HFFc6 (cell line): ENCODE measurements at regions not wholly inside any gene's neighbourhood (a gene's known extent, or its start where the extent isn't known, plus 50 kb on each side); places are given as distances from the start of the nearest gene placed in this dataset.

Experiments
- DNase-seq: peaks from one replicate; pipeline ENCODE4 v3.0.0-alpha.2; 2018
- H3K27ac Mint-ChIP-seq: 2 replicates; pipeline ENCODE4 v1.8.0; 2020; ENCODE audit warnings: mild to moderate bottlenecking, mixed read lengths
- H3K27me3 Mint-ChIP-seq: 2 replicates; pipeline ENCODE4 v1.8.0; 2021; ENCODE audit warnings: mild to moderate bottlenecking, moderate library complexity, mixed read lengths; ENCODE audit not compliant: insufficient read depth
- H3K36me3 Mint-ChIP-seq: 2 replicates; pipeline ENCODE4 v1.8.0; 2021; ENCODE audit warnings: low read depth, mixed read lengths
- H3K4me1 Mint-ChIP-seq: 2 replicates; pipeline ENCODE4 v1.8.0; 2020; ENCODE audit warnings: low read depth, mixed read lengths
- H3K4me3 Mint-ChIP-seq: 2 replicates; pipeline ENCODE4 v1.8.0; 2020; ENCODE audit warnings: mild to moderate bottlenecking, moderate library complexity, mixed read lengths
- H3K9me3 Mint-ChIP-seq: 2 replicates; pipeline ENCODE4 v1.8.0; 2020; ENCODE audit warnings: mild to moderate bottlenecking, mixed read lengths
- TF ChIP-seq, protein P1 (sequence below): fragments of 200-600 bp; sonication (generic); IDR thresholded peaks from 2 replicates; pipeline ENCODE4 v1.5.0; 2021; ENCODE audit warnings: antibody characterized with exemption, mild to moderate bottlenecking

GRCh38 chr10:130472236-130472635 is 336.0 kb downstream of the GLRX3 start:
- Mint-ChIP-seq H3K9me3 (peaks cover 88% of the 10 kb centered on the region), H3K4me1 (no peaks in the 10 kb centered on the region), H3K27me3 (peaks cover 2% of the 10 kb centered on the region; the same call in 1 of the 2 replicates), H3K36me3 (peaks cover 14% of the 10 kb centered on the region), H3K27ac (no peak overlapping the region), H3K4me3 (no peak overlapping the region)
- no peak for DNase-seq
- TF ChIP-seq, protein P1, sequence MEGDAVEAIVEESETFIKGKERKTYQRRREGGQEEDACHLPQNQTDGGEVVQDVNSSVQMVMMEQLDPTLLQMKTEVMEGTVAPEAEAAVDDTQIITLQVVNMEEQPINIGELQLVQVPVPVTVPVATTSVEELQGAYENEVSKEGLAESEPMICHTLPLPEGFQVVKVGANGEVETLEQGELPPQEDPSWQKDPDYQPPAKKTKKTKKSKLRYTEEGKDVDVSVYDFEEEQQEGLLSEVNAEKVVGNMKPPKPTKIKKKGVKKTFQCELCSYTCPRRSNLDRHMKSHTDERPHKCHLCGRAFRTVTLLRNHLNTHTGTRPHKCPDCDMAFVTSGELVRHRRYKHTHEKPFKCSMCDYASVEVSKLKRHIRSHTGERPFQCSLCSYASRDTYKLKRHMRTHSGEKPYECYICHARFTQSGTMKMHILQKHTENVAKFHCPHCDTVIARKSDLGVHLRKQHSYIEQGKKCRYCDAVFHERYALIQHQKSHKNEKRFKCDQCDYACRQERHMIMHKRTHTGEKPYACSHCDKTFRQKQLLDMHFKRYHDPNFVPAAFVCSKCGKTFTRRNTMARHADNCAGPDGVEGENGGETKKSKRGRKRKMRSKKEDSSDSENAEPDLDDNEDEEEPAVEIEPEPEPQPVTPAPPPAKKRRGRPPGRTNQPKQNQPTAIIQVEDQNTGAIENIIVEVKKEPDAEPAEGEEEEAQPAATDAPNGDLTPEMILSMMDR, result no peak

- peaks cover 77% of the 10 kb centered on the region for H3K9me3 Mint-ChIP-seq
- no peaks in the 10 kb centered on the region for H3K4me1 Mint-ChIP-seq
- DNase-seq, result no peak
- TF ChIP-seq, protein P1, result no peak
- H3K27me3 Mint-ChIP-seq, result peaks cover 1% of the 10 kb centered on the region; the same call in 1 of the 2 replicates
- peaks cover 8% of the 10 kb centered on the region for H3K36me3 Mint-ChIP-seq
- no peak overlapping the region for H3K4me3 Mint-ChIP-seq
- H3K27ac Mint-ChIP-seq, result no peak overlapping the region
These were observed 338.4 kb downstream of the GLRX3 start for GRCh38 chr10:130474591-130474990.

GRCh38 chr10:130477360-130477759 is 341.2 kb downstream of the GLRX3 start:
- DNase-seq, result no peak
- Mint-ChIP-seq H3K4me3 (no peak overlapping the region), H3K4me1 (no peaks in the 10 kb centered on the region), H3K27ac (no peak overlapping the region), H3K27me3 (no peaks in the 10 kb centered on the region), H3K9me3 (peaks cover 80% of the 10 kb centered on the region), H3K36me3 (peaks cover 5% of the 10 kb centered on the region)
- TF ChIP-seq, protein P1, result no peak

GRCh38 chr10:130479146-130479545 is 343.0 kb downstream of the GLRX3 start:
- Mint-ChIP-seq H3K27me3 (no peaks in the 10 kb centered on the region), H3K9me3 (peaks cover 63% of the 10 kb centered on the region), H3K36me3 (peaks cover 5% of the 10 kb centered on the region), H3K27ac (no peak overlapping the region), H3K4me1 (no peaks in the 10 kb centered on the region), H3K4me3 (no peak overlapping the region)
- TF ChIP-seq, protein P1, result no peak
- no peak for DNase-seq

DNA sequence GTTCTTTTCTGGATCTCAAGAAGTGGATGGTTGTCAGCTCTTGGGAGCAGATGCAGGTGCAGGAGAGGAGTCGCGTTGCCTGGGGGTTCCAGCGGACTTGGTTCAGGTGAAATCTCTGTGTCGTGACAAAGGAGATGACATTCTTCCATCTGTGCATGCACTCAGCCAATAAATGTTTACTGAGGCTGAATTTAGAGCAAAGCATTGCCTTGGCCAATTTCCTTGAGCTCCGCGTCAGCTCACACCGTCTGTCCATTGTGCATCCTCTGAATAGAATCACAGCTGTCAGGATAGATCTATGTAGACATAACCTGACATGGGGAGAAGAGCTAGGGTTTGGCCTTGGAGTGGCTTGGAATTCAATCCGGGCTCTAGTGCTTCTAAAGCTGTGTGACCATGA is 343.7 kb downstream of the GLRX3 start:
- DNase-seq, result no peak
- H3K36me3 Mint-ChIP-seq, result peaks cover 5% of the 10 kb centered on the region
- H3K4me1 Mint-ChIP-seq, result no peaks in the 10 kb centered on the region
- TF ChIP-seq, protein P1, result no peak
- peaks cover 59% of the 10 kb centered on the region for H3K9me3 Mint-ChIP-seq
- no peak overlapping the region for H3K27ac Mint-ChIP-seq
- no peak overlapping the region for H3K4me3 Mint-ChIP-seq
- no peaks in the 10 kb centered on the region for H3K27me3 Mint-ChIP-seq

DNA sequence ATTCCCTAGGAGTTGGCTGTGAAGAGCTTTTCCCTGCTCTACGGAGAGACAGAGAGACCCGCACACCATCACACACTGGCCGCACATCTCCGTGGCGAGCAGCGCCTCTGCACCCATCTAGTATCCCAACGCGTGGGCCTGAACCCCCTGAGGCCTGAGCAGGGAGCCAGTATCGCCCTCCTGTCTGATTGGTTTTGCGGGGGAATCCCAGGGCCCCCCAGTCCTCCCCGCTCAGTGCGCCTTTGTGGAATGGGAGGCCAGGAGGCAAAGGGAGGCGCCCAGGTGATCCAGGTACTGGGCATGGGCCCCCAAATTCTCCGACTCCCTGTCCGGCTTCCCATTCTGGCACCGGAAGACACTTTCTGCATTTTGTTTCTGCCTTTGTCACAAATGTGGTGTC is 344.3 kb downstream of the GLRX3 start:
- Mint-ChIP-seq H3K9me3 (peaks cover 57% of the 10 kb centered on the region), H3K36me3 (peaks cover 5% of the 10 kb centered on the region), H3K4me3 (no peak overlapping the region), H3K27me3 (no peaks in the 10 kb centered on the region), H3K4me1 (no peaks in the 10 kb centered on the region), H3K27ac (no peak overlapping the region)
- no peak for DNase-seq
- TF ChIP-seq, protein P1, result no peak
